Ascending aorta (tissue), 2 donors: ENCODE measurements at regions not wholly inside any gene's neighbourhood (a gene's known extent, or its start where the extent isn't known, plus 50 kb on each side); places are given as distances from the start of the nearest gene placed in this dataset.

ENCODE experiments used
- DNase-seq, 2 donors: peaks; one replicate each; pipeline ENCODE4 v3.0.0-alpha.2; 2019; ENCODE audit warnings: low spot score in 2 of 2
- H3K27ac ChIP-seq, 2 donors: fragments of 200-600 bp; sonication (generic); one replicate each; pipeline ENCODE4 v1.5.1; 2016 to 2017; ENCODE audit warnings: mild to moderate bottlenecking in 1 of 2
- H3K27me3 ChIP-seq: fragments of 200-600 bp; sonication (generic); one replicate; pipeline ENCODE4 v1.5.1; 2017
- H3K36me3 ChIP-seq, 2 donors: fragments of 200-600 bp; sonication (generic); one replicate each; pipeline ENCODE4 v1.5.1; 2016
- H3K4me1 ChIP-seq, 2 donors: fragments of 200-600 bp; sonication (generic); one replicate each; pipeline ENCODE4 v1.5.1; 2016 to 2017; ENCODE audit warnings: mild to moderate bottlenecking in 1 of 2
- H3K4me3 ChIP-seq, 2 donors: fragments of 200-600 bp; sonication (generic); one replicate each; pipeline ENCODE4 v1.5.1; 2016 to 2017; ENCODE audit warnings: mild to moderate bottlenecking in 1 of 2
- H3K9me3 ChIP-seq, 2 donors: fragments of 200-600 bp; sonication (generic); one replicate each; pipeline ENCODE4 v1.5.1; 2016
- CTCF ChIP-seq, 3 experiments: fragments of 200-600 bp in 2 of 3; fragments of 450-650 bp in 1 of 3; sonication (generic) in 2 of 3; IDR thresholded peaks; one replicate each; pipeline ENCODE4 v1.5.1; 2016 to 2019; ENCODE audit warnings: antibody characterized with exemption in 3 of 3, mild to moderate bottlenecking in 1 of 3, moderate library complexity in 1 of 3
- intact Hi-C: fragments of 100-400 bp; cut with DNase I; formaldehyde crosslinking; loops from one replicate; pipeline ENCODE4 v1.15.1; 2023

DNA sequence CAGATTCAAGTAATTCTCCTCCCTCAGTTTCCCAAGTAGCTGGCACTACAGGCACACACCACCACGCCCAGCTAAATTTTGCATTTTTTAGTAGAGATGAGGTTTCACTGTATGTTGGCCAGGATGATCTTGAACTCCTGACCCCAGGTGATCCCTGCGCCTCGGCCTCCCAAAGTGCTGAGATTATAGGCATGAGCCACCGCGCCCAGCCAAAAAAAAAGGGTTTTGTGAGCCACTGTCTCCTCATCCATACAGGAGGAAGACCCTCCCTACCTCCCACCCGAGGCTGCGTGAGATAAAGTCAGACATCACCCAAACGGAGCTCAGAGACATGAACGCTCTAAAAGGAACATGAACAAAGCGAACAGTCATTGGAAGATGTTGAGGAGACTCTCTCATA lies 745.7 kb downstream of the BRD1 start:
- intact Hi-C loops = no loop called here
- H3K36me3 ChIP-seq = no peaks in the 10 kb centered on the region
- no peak for DNase-seq
- H3K27me3 ChIP-seq = no peaks in the 10 kb centered on the region
- no peak overlapping the region for H3K27ac ChIP-seq
- no peaks in the 10 kb centered on the region for H3K4me1 ChIP-seq
- no peaks in the 10 kb centered on the region for H3K9me3 ChIP-seq
- no peak for TF ChIP-seq CTCF (IDR thresholded peaks at IDR 0.05)
- no peak overlapping the region for H3K4me3 ChIP-seq

DNA sequence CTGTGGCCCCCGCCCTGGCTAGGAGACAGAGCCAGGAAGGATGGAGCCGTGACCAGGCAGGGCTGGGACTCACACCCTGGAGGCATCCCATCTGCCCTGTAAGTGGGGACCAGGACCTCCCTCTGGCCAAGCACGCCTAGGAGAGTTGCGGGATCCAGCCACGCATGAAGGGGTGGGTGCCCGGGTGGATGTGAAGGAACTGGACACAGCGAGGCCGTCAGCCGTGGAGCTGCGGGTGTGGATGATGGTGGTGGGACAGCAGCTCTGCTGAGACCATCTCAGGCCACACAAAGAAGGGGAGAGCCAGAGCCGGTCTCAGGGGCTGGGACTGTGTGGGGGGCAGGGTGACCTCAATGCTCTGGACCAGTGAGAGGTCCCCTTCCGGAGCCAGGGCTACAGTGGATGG lies 746.4 kb downstream of the BRD1 start:
- TF ChIP-seq CTCF (IDR thresholded peaks at IDR 0.05) = no peak
- DNase-seq = no peak
- H3K36me3 ChIP-seq = no peaks in the 10 kb centered on the region
- H3K27me3 ChIP-seq = no peaks in the 10 kb centered on the region
- no peaks in the 10 kb centered on the region for H3K9me3 ChIP-seq
- H3K27ac ChIP-seq = no peak overlapping the region
- no peaks in the 10 kb centered on the region for H3K4me1 ChIP-seq
- no peak overlapping the region for H3K4me3 ChIP-seq
- intact Hi-C loops = no loop called here

DNA sequence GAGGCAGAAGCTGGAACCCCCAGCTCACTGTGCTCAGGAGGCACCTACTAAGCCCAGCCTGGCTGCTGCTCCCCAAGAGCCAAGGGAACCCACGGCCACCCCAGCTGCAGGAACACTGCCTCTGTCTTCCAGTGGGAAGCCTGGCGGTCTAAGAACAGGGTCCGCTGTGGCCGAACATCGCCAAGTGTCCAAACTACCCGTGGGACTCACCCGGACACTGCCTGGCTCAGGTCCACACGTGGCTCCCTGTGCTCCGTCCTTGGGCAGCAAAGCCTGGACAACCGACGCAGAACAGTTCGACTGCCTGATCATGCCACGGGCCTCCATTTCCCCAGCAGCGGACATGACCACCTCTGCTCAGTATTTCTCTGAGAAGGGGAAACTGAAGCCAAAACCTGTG lies 747.0 kb downstream of the BRD1 start:
- TF ChIP-seq CTCF (IDR thresholded peaks at IDR 0.05) = no peak
- Histone ChIP-seq H3K4me1 (no peaks in the 10 kb centered on the region), H3K36me3 (no peaks in the 10 kb centered on the region), H3K27ac (no peak overlapping the region), H3K9me3 (no peaks in the 10 kb centered on the region), H3K4me3 (no peak overlapping the region), H3K27me3 (no peaks in the 10 kb centered on the region)
- intact Hi-C loops = no loop called here
- DNase-seq = no peak

GRCh38 chr22:49079743-49080500 lies 747.8 kb downstream of the BRD1 start:
- Histone ChIP-seq H3K4me3 (no peak overlapping the region), H3K27me3 (no peaks in the 10 kb centered on the region), H3K27ac (no peak overlapping the region), H3K4me1 (no peaks in the 10 kb centered on the region), H3K36me3 (no peaks in the 10 kb centered on the region), H3K9me3 (no peaks in the 10 kb centered on the region)
- intact Hi-C loops = no loop called here
- no peak for TF ChIP-seq CTCF (IDR thresholded peaks at IDR 0.05)
- no peak for DNase-seq

- Histone ChIP-seq H3K27me3 (no peaks in the 10 kb centered on the region), H3K27ac (no peak overlapping the region), H3K9me3 (no peaks in the 10 kb centered on the region), H3K4me1 (no peaks in the 10 kb centered on the region), H3K36me3 (no peaks in the 10 kb centered on the region), H3K4me3 (no peak overlapping the region)
- no peak for DNase-seq
- intact Hi-C loops = no loop called here
- TF ChIP-seq CTCF (IDR thresholded peaks at IDR 0.05) = no peak
Measured at GRCh38 chr22:49079027-49079725, 748.5 kb downstream of the BRD1 start.
